K562 (cell line): ENCODE measurements at regions not wholly inside any gene's neighbourhood (a gene's known extent, or its start where the extent isn't known, plus 50 kb on each side); places are given as distances from the start of the nearest gene placed in this dataset.

Experiments used
- ATAC-seq: fragments of 200-7000 bp; cut with Tn5 transposase; 3 replicates; pipeline ENCODE4 v1.9.1; 2020; ENCODE audit warnings: moderate library complexity
- BruUV-seq: library from RNA; stranded (reverse); fragments of 400-500 nt; replicated peaks from 2 replicates; lab custom pipeline; 2021; lab: Mats Ljungman, UMichigan
- CTCF ChIA-PET: fragments of 300-600 bp; formaldehyde crosslinking; extraction: SDS; loops from one replicate; lab custom pipeline; 2021; ENCODE audit warnings: low intra/inter-chr PET ratio; lab: Yijun Ruan, JAX
- POLR2A ChIA-PET: fragments of 300-600, 350-650 bp; sonication (Branson Sonifier 250); formaldehyde crosslinking; extraction: SDS; loops from one replicate; lab custom pipeline; 2021; ENCODE audit warnings: antibody characterized with exemption, inconsistent platforms; lab: Yijun Ruan, JAX
- DNase-seq, 4 experiments: peaks; one replicate each; pipeline versions ENCODE4 v3.0.0 to v3.0.0-alpha.2; 2011 to 2018; ENCODE audit warnings: low spot score in 3 of 4, mixed read lengths in 3 of 4; ENCODE audit errors: extremely low read depth in 1 of 4
- FAIRE-seq: peaks from 2 replicates; lab custom pipeline; 2011; peaks lifted over from hg19 to GRCh38; lab: Jason Lieb, UNC
- H2AFZ ChIP-seq: 2 replicates; pipeline ENCODE4 v1.6.0; 2011; ENCODE audit warnings: low read depth, low read length, control low read depth, inconsistent platforms
- H3K27ac ChIP-seq: fragments of 200-600 bp; 3 replicates; pipeline ENCODE4 v1.8.0; 2011; ENCODE audit warnings: low read depth, mild to moderate bottlenecking, control low read depth, inconsistent platforms, low read length, moderate library complexity, mixed read lengths; ENCODE audit errors: extremely low read depth
- H3K27me3 ChIP-seq, 2 experiments: fragments of 300-600 bp in 1 of 2; 2 replicates in 1 of 2; 3 replicates in 1 of 2; pipeline versions ENCODE4 v1.6.0 to v1.8.0; 2011; ENCODE audit warnings: inconsistent platforms in 2 of 2, low read length in 2 of 2, mild to moderate bottlenecking in 1 of 2, mixed read lengths in 1 of 2, moderate library complexity in 1 of 2; ENCODE audit not compliant: control insufficient read depth in 2 of 2, insufficient read depth in 2 of 2
- H3K36me3 ChIP-seq: fragments of 300-600 bp; 3 replicates; pipeline ENCODE4 v1.8.0; 2011; ENCODE audit warnings: mild to moderate bottlenecking, low read length, inconsistent platforms; ENCODE audit not compliant: control insufficient read depth, insufficient read depth
- H3K4me1 ChIP-seq, 2 experiments: fragments of 200-600 bp in 1 of 2; replicated peaks in 1 of 2; 2 replicates in 1 of 2; 3 replicates in 1 of 2; pipeline versions ENCODE4 v1.5.1 to v1.8.0; 2011; ENCODE audit warnings: inconsistent platforms in 2 of 2, low read length in 2 of 2, mild to moderate bottlenecking in 1 of 2, mixed read lengths in 1 of 2, moderate library complexity in 1 of 2; ENCODE audit not compliant: control insufficient read depth in 2 of 2, insufficient read depth in 2 of 2
- H3K4me2 ChIP-seq: 2 replicates; pipeline ENCODE4 v1.6.1; 2011; ENCODE audit warnings: low read length, control low read depth, inconsistent platforms, mixed read lengths; ENCODE audit not compliant: insufficient read depth
- H3K4me3 ChIP-seq: fragments of 200-600 bp; sonication (generic), shearing (Covaris generic); 2 replicates; pipeline ENCODE4 v1.5.1; 2016; ENCODE audit warnings: control low read depth, inconsistent platforms
- H3K79me2 ChIP-seq: fragments of 200-600 bp; 3 replicates; pipeline ENCODE4 v1.8.0; 2011; ENCODE audit warnings: low read length, inconsistent platforms; ENCODE audit not compliant: control insufficient read depth, insufficient read depth
- H3K9ac ChIP-seq, 2 experiments: 2 replicates each; pipeline versions ENCODE4 v1.6.0 to v1.6.1; 2011; ENCODE audit warnings: low read depth in 2 of 2, low read length in 2 of 2, control low read depth in 1 of 2, inconsistent platforms in 1 of 2, mild to moderate bottlenecking in 1 of 2, mixed read lengths in 1 of 2; ENCODE audit not compliant: insufficient read depth in 1 of 2
- H3K9me1 ChIP-seq: one replicate; pipeline ENCODE4 v1.6.0; 2011; ENCODE audit warnings: inconsistent platforms, mild to moderate bottlenecking, low read length, moderate library complexity; ENCODE audit not compliant: control insufficient read depth, insufficient read depth
- H3K9me3 ChIP-seq: replicated peaks from 2 replicates; pipeline ENCODE4 v1.5.1; 2011; ENCODE audit warnings: low read depth, low read length, inconsistent platforms; ENCODE audit not compliant: control insufficient read depth, insufficient read depth
- H4K20me1 ChIP-seq: replicated peaks from 2 replicates; pipeline ENCODE4 v1.6.1; 2011; ENCODE audit warnings: low read length, inconsistent platforms, mixed read lengths; ENCODE audit not compliant: control insufficient read depth, insufficient read depth
- CREB3L1 ChIP-seq: fragments of 450-650 bp; IDR thresholded peaks from 2 replicates; pipeline ENCODE4 v1.6.1; 2014; ENCODE audit warnings: low read depth, mild to moderate bottlenecking, moderate library complexity, borderline replicate concordance
- FOXK2 ChIP-seq, 2 experiments: fragments of 450-650 bp; IDR thresholded peaks in 1 of 2; conservative IDR thresholded peaks in 1 of 2; 2 replicates each; pipeline ENCODE4 v1.6.1; 2016; ENCODE audit warnings: low read depth in 2 of 2, mild to moderate bottlenecking in 1 of 2
- ILF3 ChIP-seq: fragments of 450-650 bp; IDR thresholded peaks from 2 replicates; pipeline ENCODE4 v1.6.1; 2018; ENCODE audit warnings: antibody characterized with exemption, mild to moderate bottlenecking, moderate library complexity, borderline replicate concordance
- MAFF ChIP-seq: IDR thresholded peaks from 2 replicates; pipeline ENCODE4 v1.6.1; 2012; ENCODE audit warnings: low read length, improper control_type of control experiment
- MED1 ChIP-seq: sonication (generic); formaldehyde crosslinking; IDR thresholded peaks from 2 replicates; pipeline ENCODE4 v1.8.1; 2023; ENCODE audit warnings: missing genetic modification reagents, borderline replicate concordance
- TAF1 ChIP-seq: IDR thresholded peaks from 2 replicates; pipeline ENCODE4 v1.6.1; 2011; ENCODE audit warnings: mild to moderate bottlenecking, low read length, moderate library complexity; ENCODE audit not compliant: insufficient read depth, control insufficient read depth, severe bottlenecking; ENCODE audit errors: extremely low read depth
- ZC3H4 ChIP-seq: sonication (generic); formaldehyde crosslinking; IDR thresholded peaks from 2 replicates; pipeline ENCODE4 v1.9.0; 2021; ENCODE audit warnings: missing genetic modification reagents, borderline replicate concordance
- ZNF592 ChIP-seq: fragments of 450-650 bp; IDR thresholded peaks from 2 replicates; pipeline ENCODE4 v1.6.1; 2017; ENCODE audit warnings: antibody characterized with exemption, mild to moderate bottlenecking
- WGBS: fragments of 100-300 bp; shearing (Covaris generic); methylation state at CpG from one replicate; pipeline ENCODE4 v1.1.6; 2016; ENCODE audit warnings: low coverage, mixed read lengths; ENCODE audit not compliant: insufficient coverage; ENCODE audit errors: missing lambda C conversion rate; 5-methylcytosine and 5-hydroxymethylcytosine counted together
- in situ Hi-C: fragments of 300-500 bp; cut with MboI; formaldehyde crosslinking; loops from 4 replicates; pipeline ENCODE4 v1.15.0; 2018; ENCODE audit warnings: inconsistent platforms, mixed read lengths
- intact Hi-C: fragments of 100-400 bp; cut with micrococcal nuclease; formaldehyde crosslinking; loops from 2 replicates; pipeline ENCODE4 v1.14.2; 2022

GRCh38 chrY:12410696-12411095 lies 290.3 kb upstream of the USP9Y start:
- intact Hi-C loops, result no loop called here
- no peak for ATAC-seq
- no TSS peak for BruUV-seq
- H3K27me3 ChIP-seq, result no peaks in the 10 kb centered on the region
- FAIRE-seq, result no peak
- H3K4me3 ChIP-seq, result no peak overlapping the region
- no peak overlapping the region for H3K9ac ChIP-seq
- POLR2A ChIA-PET, result no interaction called here
- no peaks in the 10 kb centered on the region for H3K9me1 ChIP-seq
- CTCF ChIA-PET, result no interaction called here
- H3K27ac ChIP-seq, result no peak overlapping the region
- H2AFZ ChIP-seq, result no peak overlapping the region
- H3K79me2 ChIP-seq, result no peaks in the 10 kb centered on the region
- in situ Hi-C loops, result no loop called here
- WGBS, result no CpG with 5 or more reads among the region's 3 CpGs
- H3K36me3 ChIP-seq, result no peaks in the 10 kb centered on the region
- no peak overlapping the region for H3K4me2 ChIP-seq
- H4K20me1 ChIP-seq, result no peaks in the 10 kb centered on the region
- H3K9me3 ChIP-seq, result no peaks in the 10 kb centered on the region
- no peak for TF ChIP-seq ILF3
- no peak for TF ChIP-seq TAF1
- H3K4me1 ChIP-seq, result no peaks in the 10 kb centered on the region
- no peak for DNase-seq

GRCh38 chrY:12421072-12421787 lies 279.8 kb upstream of the USP9Y start:
- no peaks in the 10 kb centered on the region for H3K9me1 ChIP-seq
- H3K27me3 ChIP-seq, result no peaks in the 10 kb centered on the region
- no peaks in the 10 kb centered on the region for H3K36me3 ChIP-seq
- H2AFZ ChIP-seq, result no peak overlapping the region
- no CpG with 5 or more reads among the region's 60 CpGs for WGBS
- CTCF ChIA-PET, result no interaction called here
- H3K27ac ChIP-seq, result no peak overlapping the region
- POLR2A ChIA-PET, result no interaction called here
- H3K4me3 ChIP-seq, result no peak overlapping the region
- no peak overlapping the region for H3K9ac ChIP-seq
- no peak for ATAC-seq
- peak in 1 of 4 experiments; percentile 0 for DNase-seq
- no peak overlapping the region for H3K4me2 ChIP-seq
- no peaks in the 10 kb centered on the region for H3K9me3 ChIP-seq
- no TSS peak for BruUV-seq
- H3K79me2 ChIP-seq, result no peaks in the 10 kb centered on the region
- no peaks in the 10 kb centered on the region for H3K4me1 ChIP-seq
- FAIRE-seq, result no peak
- no peaks in the 10 kb centered on the region for H4K20me1 ChIP-seq
- in situ Hi-C loops (no loop called here), intact Hi-C loops (no loop called here)
- no peak for TF ChIP-seq CREB3L1
- no peak for TF ChIP-seq ZC3H4 (CRISPR knock-in tag)
- TF ChIP-seq FOXK2 (conservative IDR thresholded peaks at IDR 0.05 in 1 of 2, IDR thresholded peaks at IDR 0.05 in 1 of 2; ENCODE audit: low read depth in 2 of 2), result no peak
- TF ChIP-seq ZNF592, result no peak
- TF ChIP-seq MED1 (CRISPR knock-in tag), result no peak
- no peak for TF ChIP-seq MAFF
